HCT116 (cell line): ENCODE measurements at regions not wholly inside any gene's neighbourhood (a gene's known extent, or its start where the extent isn't known, plus 50 kb on each side); places are given as distances from the start of the nearest gene placed in this dataset.

ENCODE experiments used
- ATF3 ChIP-seq: IDR thresholded peaks from 2 replicates; pipeline ENCODE4 v1.6.1; 2012
- CEBPB ChIP-seq: IDR thresholded peaks from 2 replicates; pipeline ENCODE4 v1.6.1; 2012; ENCODE audit warnings: low read depth
- CTCF ChIP-seq, 3 experiments: fragments of 200-600 bp in 1 of 3; sonication (generic) in 1 of 3; IDR thresholded peaks in 2 of 3; conservative IDR thresholded peaks in 1 of 3; 2 replicates each; pipeline ENCODE4 v1.5.1; 2012 to 2017; ENCODE audit warnings: low read depth in 2 of 3, low read length in 2 of 3, antibody characterized with exemption in 1 of 3, borderline replicate concordance in 1 of 3, control low read depth in 1 of 3, mild to moderate bottlenecking in 1 of 3, mixed read lengths in 1 of 3, mixed run types in 1 of 3, moderate library complexity in 1 of 3; ENCODE audit not compliant: insufficient read depth in 1 of 3
- EGR1 ChIP-seq: IDR thresholded peaks from 2 replicates; pipeline ENCODE4 v1.6.1; 2012; ENCODE audit warnings: low read depth
- ELF1 ChIP-seq: IDR thresholded peaks from 2 replicates; pipeline ENCODE4 v1.6.1; 2012; ENCODE audit warnings: low read depth, borderline replicate concordance
- EZH2phosphoT487 ChIP-seq: fragments of 200-600 bp; IDR thresholded peaks from 2 replicates; pipeline ENCODE4 v1.6.1; 2018; ENCODE audit warnings: antibody characterized with exemption, borderline replicate concordance
- MAX ChIP-seq: IDR thresholded peaks from 2 replicates; pipeline ENCODE4 v1.6.1; 2012
- POLR2A ChIP-seq: IDR thresholded peaks from 2 replicates; pipeline ENCODE4 v1.7.0; 2011; ENCODE audit warnings: borderline replicate concordance; ENCODE audit not compliant: insufficient read depth, insufficient read length; ENCODE audit errors: extremely low read depth
- POLR2AphosphoS5 ChIP-seq: IDR thresholded peaks from 2 replicates; pipeline ENCODE4 v1.6.1; 2011; ENCODE audit warnings: mild to moderate bottlenecking, low read depth, low read length, moderate library complexity
- SIN3A ChIP-seq: IDR thresholded peaks from 2 replicates; pipeline ENCODE4 v1.6.1; 2012; ENCODE audit warnings: low read depth
- TCF7L2 ChIP-seq: IDR thresholded peaks from 2 replicates; pipeline ENCODE4 v1.7.0; 2011; ENCODE audit warnings: borderline replicate concordance, inconsistent platforms; ENCODE audit not compliant: insufficient read depth, insufficient read length; ENCODE audit errors: extremely low read depth
- YY1 ChIP-seq: IDR thresholded peaks from 2 replicates; pipeline ENCODE4 v1.6.1; 2011; ENCODE audit warnings: low read length, low read depth, moderate library complexity, mild to moderate bottlenecking; ENCODE audit not compliant: insufficient replicate concordance; ENCODE audit errors: extremely low read depth
- ZNF274 ChIP-seq: fragments of 200-500 bp; sonication (Bioruptor generic); IDR thresholded peaks from 2 replicates; pipeline ENCODE4 v1.6.1; 2014; ENCODE audit warnings: mild to moderate bottlenecking, low read depth, low read length, inconsistent platforms

GRCh38 chr18:65021021-65021420 lies 729.8 kb upstream of the CDH7 start:
- TF ChIP-seq SIN3A = no peak
- TF ChIP-seq MAX = no peak
- TF ChIP-seq EZH2phosphoT487 = no peak
- no peak for TF ChIP-seq CTCF (IDR thresholded peaks at IDR 0.05 in 2 of 3, conservative IDR thresholded peaks at IDR 0.05 in 1 of 3; ENCODE audit: borderline replicate concordance in 1 of 3, insufficient read depth in 1 of 3, low read depth in 2 of 3, low read length in 2 of 3)
- TF ChIP-seq ATF3 = no peak
- TF ChIP-seq YY1 = no peak
- TF ChIP-seq POLR2AphosphoS5 = no peak
- no peak for TF ChIP-seq CEBPB
- no peak for TF ChIP-seq ZNF274
- no peak for TF ChIP-seq EGR1
- no peak for TF ChIP-seq POLR2A
- TF ChIP-seq ELF1 = no peak
- no peak for TF ChIP-seq TCF7L2
